Right lobe of liver (tissue), 6 donors: ENCODE measurements at regions not wholly inside any gene's neighbourhood (a gene's known extent, or its start where the extent isn't known, plus 50 kb on each side); places are given as distances from the start of the nearest gene placed in this dataset.

Experiments
- ATAC-seq, 4 donors: fragments of 200-7000 bp; cut with Tn5 transposase; one replicate each; pipeline ENCODE4 v1.9.1; 2020; ENCODE audit warnings: mild to moderate bottlenecking in 4 of 4, moderate library complexity in 4 of 4
- DNase-seq, 3 donors: peaks; one replicate each; pipeline ENCODE4 v3.0.0-alpha.2; 2020
- H3K27ac ChIP-seq, 3 donors: fragments of 200-600 bp; one replicate each; pipeline ENCODE4 v1.8.0; 2022
- H3K27me3 ChIP-seq, 2 donors: fragments of 200-600 bp; one replicate each; pipeline ENCODE4 v1.8.0; 2022
- H3K36me3 ChIP-seq, 4 donors: fragments of 200-600 bp; sonication (generic) in 1 of 4; one replicate each; pipeline versions ENCODE4 v1.5.1 to v1.8.0; 2017 to 2022; ENCODE audit warnings: control low read depth in 1 of 4
- H3K4me1 ChIP-seq, 4 donors: fragments of 200-600 bp; sonication (generic) in 1 of 4; one replicate each; pipeline versions ENCODE4 v1.5.1 to v1.8.0; 2017 to 2022; ENCODE audit warnings: control low read depth in 1 of 4
- H3K4me3 ChIP-seq, 3 donors: fragments of 200-600 bp; one replicate each; pipeline ENCODE4 v1.8.0; 2022
- H3K9me3 ChIP-seq, 4 donors: fragments of 200-600 bp; sonication (generic) in 1 of 4; one replicate each; pipeline versions ENCODE4 v1.5.1 to v1.8.0; 2017 to 2022; ENCODE audit warnings: control low read depth in 1 of 4
- CTCF ChIP-seq, 4 donors: fragments of 200-600 bp in 3 of 4; fragments of 450-650 bp in 1 of 4; IDR thresholded peaks; one replicate each; pipeline versions ENCODE4 v1.5.1 to v1.8.0; 2016 to 2022; ENCODE audit warnings: antibody characterized with exemption in 4 of 4, mild to moderate bottlenecking in 2 of 4
- POLR2A ChIP-seq: fragments of 450-650 bp; IDR thresholded peaks from one replicate; pipeline ENCODE4 v1.6.1; 2017; ENCODE audit warnings: antibody characterized with exemption, mild to moderate bottlenecking
- WGBS: methylation state at CpG from one replicate; pipeline ENCODE4 v1.1.6; 2018; ENCODE audit warnings: low coverage, low lambda C conversion rate; ENCODE audit not compliant: insufficient coverage; ENCODE audit errors: missing lambda C conversion rate; 5-methylcytosine and 5-hydroxymethylcytosine counted together
- intact Hi-C, 2 donors: fragments of 100-400 bp; cut with DNase I; formaldehyde crosslinking; loops; one replicate each; pipeline versions ENCODE4 v1.11.2 to v1.14.1; 2022
- donor health status: DM: no; HTN: yes; CAD: no.
- donor health status: DM: no; HTN: no; CAD: no.
- donor health status: DM: no; HTN: no; CAD: no.
- donor health status: DM: no; HTN: yes; CAD: no.
- donor health status: DM: no; HTN: yes; CAD: no.

GRCh38 chr1:66439031-66439740 is 94.8 kb upstream of the SGIP1 start:
- H3K4me3 ChIP-seq = no peak overlapping the region

GRCh38 chr1:66443793-66444192 is 90.2 kb upstream of the SGIP1 start:
- Histone ChIP-seq H3K27ac (no peak overlapping the region), H3K36me3 (no peaks in the 10 kb centered on the region), H3K9me3 (no peaks in the 10 kb centered on the region), H3K4me3 (no peak overlapping the region), H3K27me3 (no peaks in the 10 kb centered on the region), H3K4me1 (no peaks in the 10 kb centered on the region)
- intact Hi-C loops = no loop called here
- DNase-seq (no peak), ATAC-seq (peak in 3 of 4 donors; percentile 17 to 64 (median 41))
- WGBS = 90% methylated on average over 1 of the region's 1 CpG
- TF ChIP-seq CTCF (IDR thresholded peaks at IDR 0.05) (peak in 1 of 4 donors; percentile 29), POLR2A (no peak)

More at GRCh38 chr1:66439031-66439740, 94.8 kb upstream of the SGIP1 start:
- ATAC-seq (peak in 3 of 4 donors; percentile 27 to 67 (median 60)), DNase-seq (no peak)
- H3K9me3 ChIP-seq = no peaks in the 10 kb centered on the region
- H3K4me1 ChIP-seq = no peaks in the 10 kb centered on the region
- TF ChIP-seq POLR2A (no peak), CTCF (IDR thresholded peaks at IDR 0.05) (no peak)
- H3K27me3 ChIP-seq = no peaks in the 10 kb centered on the region
- H3K36me3 ChIP-seq = no peaks in the 10 kb centered on the region
- intact Hi-C loops = no loop called here
- H3K27ac ChIP-seq = no peak overlapping the region
- WGBS = 51% methylated on average over 4 of the region's 4 CpGs

GRCh38 chr1:66444438-66445265 is 89.3 kb upstream of the SGIP1 start:
- Histone ChIP-seq H3K9me3 (no peaks in the 10 kb centered on the region), H3K27me3 (no peaks in the 10 kb centered on the region), H3K27ac (no peak overlapping the region), H3K4me1 (no peaks in the 10 kb centered on the region), H3K4me3 (no peak overlapping the region), H3K36me3 (no peaks in the 10 kb centered on the region)
- 61% methylated on average over 3 of the region's 3 CpGs for WGBS
- TF ChIP-seq CTCF (IDR thresholded peaks at IDR 0.05) (no peak), POLR2A (no peak)
- ATAC-seq (no peak), DNase-seq (no peak)
- intact Hi-C loops = loop anchor here (5.0 kb wide), 1 partner anchor 192 kb away; no protein-coding TSS in a partner anchor

- ATAC-seq = peak; percentile 51 to 68 (median 64)
- TF ChIP-seq CTCF (IDR thresholded peaks at IDR 0.05) (no peak), POLR2A (no peak)
- peak overlapping the region in 2 of 3 donors; percentile 17 to 37 for H3K27ac ChIP-seq
- intact Hi-C loops = loop anchor here (5.0 kb wide), 1 partner anchor 193 kb away; no protein-coding TSS in a partner anchor
- peak in 1 of 3 donors; percentile 20 for DNase-seq
- 30% methylated on average over 4 of the region's 5 CpGs for whole genome bisulfite sequencing
- no peaks in the 10 kb centered on the region for H3K4me1 ChIP-seq
- no peaks in the 10 kb centered on the region for H3K36me3 ChIP-seq
- H3K4me3 ChIP-seq = no peak overlapping the region
- H3K9me3 ChIP-seq = no peaks in the 10 kb centered on the region
- H3K27me3 ChIP-seq = no peaks in the 10 kb centered on the region
Observed at GRCh38 chr1:66445492-66446181, 88.3 kb upstream of the SGIP1 start.
